Activated CD4-positive, alpha-beta T cell treated with anti-CD3 and anti-CD28 coated beads, Interleukin-2, amount 10 ng/mL, durations not matched to agents 7 days and 5 days (primary cell): ENCODE measurements at regions not wholly inside any gene's neighbourhood (a gene's known extent, or its start where the extent isn't known, plus 50 kb on each side); places are given as distances from the start of the nearest gene placed in this dataset.
A peak's percentile ranks its signal among the peaks of the same experiment; 100 is the strongest.

ENCODE experiments used
- CTCF ChIA-PET: fragments of 350-600 bp; sonication (Branson Sonifier 250); formaldehyde crosslinking; loops from one replicate; lab custom pipeline; 2021; ENCODE audit warnings: antibody characterized with exemption; lab: Charles Lee
- POLR2A ChIA-PET: fragments of 350-600 bp; sonication (Branson Sonifier 250); formaldehyde crosslinking; loops from one replicate; lab custom pipeline; 2021; ENCODE audit warnings: antibody characterized with exemption; lab: Charles Lee
- DNase-seq: peaks from one replicate; pipeline ENCODE4 v3.0.0-alpha.2; 2020
- H3K27ac Mint-ChIP-seq: one replicate; pipeline ENCODE4 v1.8.0; 2021; ENCODE audit warnings: mild to moderate bottlenecking, moderate library complexity, mixed read lengths
- H3K27me3 Mint-ChIP-seq: one replicate; pipeline ENCODE4 v1.8.0; 2021; ENCODE audit warnings: mixed read lengths
- H3K36me3 Mint-ChIP-seq: one replicate; pipeline ENCODE4 v1.8.0; 2021; ENCODE audit warnings: low read depth, mixed read lengths
- H3K4me1 Mint-ChIP-seq: one replicate; pipeline ENCODE4 v1.8.0; 2021; ENCODE audit warnings: mixed read lengths
- H3K4me3 Mint-ChIP-seq: one replicate; pipeline ENCODE4 v1.8.0; 2021; ENCODE audit warnings: mild to moderate bottlenecking, moderate library complexity, mixed read lengths
- H3K9me3 Mint-ChIP-seq: one replicate; pipeline ENCODE4 v1.8.0; 2021; ENCODE audit warnings: mixed read lengths

DNA sequence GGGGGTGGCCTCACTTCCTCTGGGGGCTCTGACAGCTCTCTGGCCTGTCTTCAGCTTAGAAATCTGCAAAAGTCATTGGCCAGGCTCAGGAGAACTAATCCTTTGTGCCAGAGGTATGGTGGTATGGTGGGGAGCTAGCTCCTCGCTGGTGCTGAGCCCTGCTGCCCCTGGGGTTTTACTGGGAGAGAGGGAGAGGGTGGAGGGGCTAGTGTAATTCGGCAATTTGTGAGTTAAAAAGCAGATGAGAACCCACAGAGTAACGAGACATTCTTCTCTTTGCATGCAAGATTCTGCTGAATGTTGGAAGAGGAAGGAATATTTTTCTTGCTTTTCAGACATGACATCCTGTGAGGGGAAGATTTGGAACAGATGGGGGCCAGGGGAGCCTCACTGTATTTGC is 65.5 kb upstream of the SPRY4 start:
- Mint-ChIP-seq H3K27ac (no peak overlapping the region), H3K27me3 (peaks cover 2% of the 10 kb centered on the region), H3K4me1 (peaks cover 6% of the 10 kb centered on the region), H3K9me3 (peaks cover 4% of the 10 kb centered on the region), H3K36me3 (no peaks in the 10 kb centered on the region), H3K4me3 (no peak overlapping the region)
- no peak for DNase-seq
- POLR2A ChIA-PET = no interaction called here
- CTCF ChIA-PET = interaction anchor here (1.5 kb wide), 1 partner anchor 18 kb away, joined by 3 read pairs; no protein-coding TSS in a partner anchor

DNA sequence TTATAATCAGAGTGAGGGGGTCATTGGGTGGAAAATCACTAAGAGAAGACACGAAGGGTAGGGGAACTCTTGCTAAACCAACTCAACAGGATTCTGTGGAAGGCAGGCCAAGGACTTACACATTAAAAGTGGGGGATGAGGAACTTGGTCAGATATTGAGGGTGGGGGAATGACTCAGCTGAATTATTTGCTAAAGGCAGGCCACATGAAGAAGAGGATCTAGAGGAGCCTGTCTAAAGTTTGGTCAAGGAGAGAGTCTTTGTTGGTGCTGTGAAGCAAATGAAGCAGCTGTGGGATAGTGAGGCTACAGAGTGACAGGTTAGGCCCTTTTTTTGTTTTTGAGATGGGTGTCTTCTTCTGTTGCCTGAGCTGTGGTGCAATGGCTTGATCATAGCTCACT is 63.9 kb upstream of the SPRY4 start:
- CTCF ChIA-PET = no interaction called here
- no peak for DNase-seq
- Mint-ChIP-seq H3K9me3 (no peaks in the 10 kb centered on the region), H3K27ac (peak overlapping the region; percentile 80), H3K27me3 (peaks cover 2% of the 10 kb centered on the region), H3K36me3 (no peaks in the 10 kb centered on the region), H3K4me1 (peaks cover 12% of the 10 kb centered on the region), H3K4me3 (no peak overlapping the region)
- POLR2A ChIA-PET = no interaction called here

DNA sequence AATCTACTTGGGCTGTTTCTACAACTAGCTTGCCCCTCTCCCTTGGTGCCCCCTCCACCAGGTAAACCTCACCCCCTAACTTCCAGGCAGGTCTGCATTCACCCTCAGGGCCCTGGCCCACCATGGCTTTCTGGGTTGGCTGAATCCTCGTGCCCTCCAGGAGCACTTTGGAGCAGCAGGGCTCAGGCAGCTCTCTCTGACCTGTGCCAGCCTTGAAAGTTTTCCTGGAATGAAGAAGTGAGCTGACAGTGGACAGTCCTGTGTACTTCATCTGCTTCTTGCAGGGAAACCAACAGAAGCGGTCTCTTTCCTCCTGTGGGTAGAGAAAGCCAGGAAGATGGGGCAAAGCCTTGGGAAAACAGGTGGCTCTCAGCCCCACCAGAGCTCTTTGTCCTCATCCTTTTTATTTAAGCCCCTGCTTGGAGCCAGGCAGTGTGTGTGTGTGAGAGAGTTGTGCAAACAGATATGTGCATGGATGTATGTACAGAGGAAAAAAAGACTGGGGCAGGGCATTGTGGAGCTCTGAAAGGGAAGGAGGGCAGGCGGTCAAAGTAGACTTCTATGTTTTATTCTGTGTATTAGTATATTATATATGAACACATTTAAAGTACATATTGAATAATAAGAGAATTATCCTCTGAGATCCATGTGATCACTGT is 62.3 kb upstream of the SPRY4 start:
- Mint-ChIP-seq H3K27me3 (peaks cover 2% of the 10 kb centered on the region), H3K36me3 (no peaks in the 10 kb centered on the region), H3K9me3 (no peaks in the 10 kb centered on the region), H3K27ac (no peak overlapping the region), H3K4me3 (no peak overlapping the region), H3K4me1 (peaks cover 12% of the 10 kb centered on the region)
- CTCF ChIA-PET = interaction anchor here (1.6 to 2.1 kb wide), 2 partner anchors 11 to 156 kb away, joined by 3 to 7 read pairs; no protein-coding TSS in a partner anchor
- POLR2A ChIA-PET = no interaction called here
- no peak for DNase-seq

DNA sequence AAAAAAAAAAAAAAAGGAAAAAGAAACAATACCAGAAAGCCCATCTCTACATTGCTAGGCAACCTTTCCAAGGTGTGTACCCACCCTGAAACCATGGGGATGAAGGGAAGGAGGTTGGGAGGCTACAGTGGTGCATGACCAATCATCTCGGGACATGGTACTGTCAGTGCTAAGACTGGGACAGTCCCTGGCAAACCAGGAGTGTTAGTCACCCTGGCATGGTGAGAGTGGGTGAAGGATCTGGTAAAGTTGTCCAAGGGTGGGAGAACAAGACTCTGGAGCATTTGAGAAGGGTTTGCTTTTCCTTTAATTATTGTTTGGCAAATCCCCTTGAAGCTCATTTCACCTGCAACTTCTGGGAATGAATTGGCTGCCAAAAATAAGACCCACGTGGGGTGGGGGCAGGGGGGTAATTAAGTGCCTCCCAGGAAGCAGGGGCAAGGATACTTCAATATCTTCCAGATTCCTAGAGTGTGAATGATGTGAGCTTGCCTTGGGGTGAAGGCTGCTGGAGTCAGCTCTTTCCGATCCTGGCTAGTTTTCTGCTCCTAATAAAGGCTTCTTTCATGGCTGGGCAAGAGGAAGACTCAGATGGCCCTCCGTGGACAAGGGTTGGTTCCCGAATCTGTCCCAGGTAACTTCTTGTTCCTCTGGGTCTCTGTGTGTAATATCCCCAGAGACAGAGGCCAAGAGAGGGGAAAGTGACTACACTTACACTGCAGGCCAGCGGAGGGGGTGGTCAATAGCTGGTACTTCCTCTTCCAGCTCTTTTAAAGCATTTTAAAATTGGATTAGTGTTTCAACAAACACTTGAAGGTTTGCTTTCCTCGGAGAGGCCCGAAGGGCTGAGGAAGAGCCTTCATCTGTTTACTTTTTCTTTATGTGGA is 61.6 kb upstream of the SPRY4 start:
- Mint-ChIP-seq H3K27ac (no peak overlapping the region), H3K36me3 (no peaks in the 10 kb centered on the region), H3K27me3 (peaks cover 2% of the 10 kb centered on the region), H3K4me3 (no peak overlapping the region), H3K9me3 (no peaks in the 10 kb centered on the region), H3K4me1 (peaks cover 12% of the 10 kb centered on the region)
- CTCF ChIA-PET = interaction anchor here (0.7 to 2.1 kb wide), 4 partner anchors 11 to 157 kb away, joined by 3 to 7 read pairs (median 3); no protein-coding TSS in a partner anchor
- POLR2A ChIA-PET = no interaction called here
- DNase-seq = no peak

DNA sequence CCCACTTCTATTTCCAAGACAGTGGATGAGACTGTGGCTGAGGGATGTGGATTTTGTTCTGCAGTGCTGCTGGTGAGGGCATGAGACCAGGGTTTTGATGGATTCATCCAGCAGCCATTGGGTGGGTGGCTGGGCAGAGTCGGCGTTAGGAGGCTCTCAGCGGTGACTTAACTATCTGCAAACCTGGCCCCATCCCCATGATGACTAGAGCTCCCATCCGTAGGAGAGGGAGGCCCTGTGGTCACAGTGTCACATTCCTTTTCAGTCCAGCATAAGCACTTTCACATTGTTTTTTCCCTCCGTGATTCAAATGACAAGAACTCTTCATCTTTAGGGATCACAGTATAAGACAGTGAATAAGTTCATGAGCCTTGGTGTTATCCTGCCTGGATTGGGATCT is 60.4 kb upstream of the SPRY4 start:
- Mint-ChIP-seq H3K9me3 (no peaks in the 10 kb centered on the region), H3K27ac (no peak overlapping the region), H3K4me3 (no peak overlapping the region), H3K4me1 (peaks cover 12% of the 10 kb centered on the region), H3K27me3 (peaks cover 2% of the 10 kb centered on the region), H3K36me3 (no peaks in the 10 kb centered on the region)
- POLR2A ChIA-PET = no interaction called here
- CTCF ChIA-PET = no interaction called here
- no peak for DNase-seq

DNA sequence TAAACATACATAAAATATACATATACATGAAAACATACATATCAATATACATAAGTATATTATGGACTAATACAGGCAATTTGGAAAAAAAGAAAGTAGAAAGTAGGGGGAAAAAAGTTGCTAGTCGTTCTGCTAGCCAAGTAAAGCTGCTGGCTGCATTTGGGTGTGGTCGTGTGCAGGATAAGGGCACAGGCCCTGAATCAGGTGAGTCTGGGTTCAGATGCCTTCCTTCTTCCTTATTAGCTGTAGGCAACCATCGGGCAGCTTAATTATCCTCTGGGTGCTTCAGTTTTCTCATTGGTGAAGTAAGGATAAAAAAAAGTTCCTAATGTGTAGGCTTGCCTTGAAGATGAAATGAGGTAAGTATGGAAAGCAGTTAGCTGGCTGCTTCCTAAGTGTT is 59.2 kb upstream of the SPRY4 start:
- POLR2A ChIA-PET = no interaction called here
- no peak overlapping the region for H3K27ac Mint-ChIP-seq
- H3K27me3 Mint-ChIP-seq = peaks cover 2% of the 10 kb centered on the region
- no peaks in the 10 kb centered on the region for H3K36me3 Mint-ChIP-seq
- H3K4me3 Mint-ChIP-seq = no peak overlapping the region
- CTCF ChIA-PET = interaction anchor here (0.6 to 1.2 kb wide), 3 partner anchors 13 to 391 kb away, joined by 3 to 5 read pairs (median 3); no protein-coding TSS in a partner anchor
- H3K4me1 Mint-ChIP-seq = peaks cover 15% of the 10 kb centered on the region
- DNase-seq = no peak
- no peaks in the 10 kb centered on the region for H3K9me3 Mint-ChIP-seq

DNA sequence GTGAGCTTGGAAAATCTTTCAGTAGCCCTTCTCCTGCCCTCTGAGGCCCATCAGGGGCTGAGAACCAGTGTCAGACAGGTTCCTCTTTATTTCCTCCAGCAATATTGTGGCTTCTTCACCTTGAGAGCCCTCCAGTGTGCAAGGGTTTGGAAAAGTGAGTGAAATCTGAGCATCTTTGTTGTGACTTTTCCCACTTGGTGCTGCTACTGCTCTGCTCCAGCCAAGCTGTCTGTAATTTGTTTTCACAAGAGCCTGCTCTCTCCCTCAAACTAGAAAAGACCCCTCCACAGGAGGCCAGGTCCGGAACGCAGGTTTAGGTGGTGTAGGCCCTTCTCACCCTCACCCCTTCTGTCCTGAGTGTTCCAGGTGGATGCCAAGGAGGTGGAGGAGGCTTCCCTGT is 57.4 kb upstream of the SPRY4 start:
- Mint-ChIP-seq H3K36me3 (no peaks in the 10 kb centered on the region), H3K4me1 (peaks cover 12% of the 10 kb centered on the region), H3K4me3 (no peak overlapping the region), H3K27me3 (no peaks in the 10 kb centered on the region), H3K9me3 (no peaks in the 10 kb centered on the region), H3K27ac (no peak overlapping the region)
- POLR2A ChIA-PET = no interaction called here
- no peak for DNase-seq
- CTCF ChIA-PET = no interaction called here

DNA sequence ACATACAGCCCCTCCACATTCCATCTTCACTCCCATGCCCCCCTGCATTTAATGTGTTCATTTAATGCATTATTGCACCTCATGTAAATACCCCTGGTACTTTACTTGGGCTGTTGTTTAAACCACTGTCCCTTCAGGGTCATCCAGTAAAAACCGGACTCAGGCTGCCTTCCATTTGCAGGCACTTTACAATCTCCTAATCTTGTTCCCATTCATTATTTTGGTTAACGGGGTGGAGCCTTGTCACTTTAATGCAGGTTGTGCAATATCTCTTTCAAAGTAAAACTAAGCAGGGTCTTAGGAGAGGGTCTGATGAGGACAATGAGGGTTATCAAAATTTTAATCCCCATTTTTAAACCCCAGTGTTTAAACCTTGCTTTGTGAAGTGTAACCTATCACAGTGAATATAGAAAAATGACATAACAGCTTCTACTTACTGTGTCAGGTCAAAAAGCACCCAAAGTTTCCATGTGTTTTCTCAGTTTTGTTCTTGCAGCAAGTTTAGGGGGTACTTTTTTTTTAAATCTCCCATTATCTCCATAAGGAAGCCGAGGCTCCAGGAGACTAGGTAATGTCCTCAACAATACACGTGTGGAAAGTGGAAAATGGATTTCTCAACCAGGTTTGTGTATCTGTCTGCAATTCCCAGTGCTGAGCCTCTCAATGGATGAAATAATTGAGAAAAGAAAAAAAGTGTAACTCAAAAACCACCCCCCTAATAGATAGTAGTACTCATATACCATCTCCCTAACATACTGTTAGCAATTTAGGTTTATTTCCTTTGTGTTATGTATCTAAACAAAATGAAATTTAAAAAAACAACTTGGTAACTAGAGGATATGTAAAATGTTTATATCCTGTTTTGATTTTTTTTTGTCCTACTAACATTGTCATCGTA is 54.2 kb upstream of the SPRY4 start:
- H3K9me3 Mint-ChIP-seq = no peaks in the 10 kb centered on the region
- ChIA-PET POLR2A (interaction anchor here (0.7 kb wide), 1 partner anchor 202 kb away, joined by 12 read pairs; no protein-coding TSS in a partner anchor), CTCF (no interaction called here)
- H3K27me3 Mint-ChIP-seq = no peaks in the 10 kb centered on the region
- no peaks in the 10 kb centered on the region for H3K36me3 Mint-ChIP-seq
- no peak overlapping the region for H3K27ac Mint-ChIP-seq
- peaks cover 7% of the 10 kb centered on the region for H3K4me1 Mint-ChIP-seq
- DNase-seq = no peak
- H3K4me3 Mint-ChIP-seq = no peak overlapping the region

DNA sequence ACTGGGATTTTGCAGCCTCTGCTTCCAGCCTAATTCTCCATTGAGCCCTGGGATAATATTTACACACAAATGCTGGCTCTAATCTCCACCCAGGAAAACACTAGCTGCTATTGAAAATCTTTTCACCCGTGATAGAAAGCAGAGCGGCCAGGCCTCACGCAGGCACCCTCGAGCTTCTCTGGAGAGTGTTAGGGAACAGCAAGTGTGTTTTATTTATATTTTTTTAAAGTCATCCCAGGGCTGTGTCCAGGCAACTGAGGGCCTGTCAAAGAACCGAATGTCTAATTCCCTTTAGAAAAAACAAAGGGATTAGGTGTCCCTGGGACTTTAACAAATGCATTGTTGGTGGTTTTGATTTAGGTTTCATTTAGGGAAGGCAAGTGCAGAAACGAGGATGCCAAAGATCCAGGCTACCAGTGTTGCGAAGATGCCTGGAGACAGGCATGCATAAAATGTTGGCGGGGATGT is 51.2 kb upstream of the SPRY4 start:
- Mint-ChIP-seq H3K9me3 (no peaks in the 10 kb centered on the region), H3K4me3 (no peak overlapping the region), H3K36me3 (no peaks in the 10 kb centered on the region), H3K27ac (no peak overlapping the region), H3K27me3 (no peaks in the 10 kb centered on the region), H3K4me1 (peaks cover 6% of the 10 kb centered on the region)
- no peak for DNase-seq
- POLR2A ChIA-PET = no interaction called here
- CTCF ChIA-PET = interaction anchor here (0.7 kb wide), 1 partner anchor 453 kb away, joined by 3 read pairs; no protein-coding TSS in a partner anchor
